Neural cell (in vitro differentiated cells): ENCODE measurements at regions not wholly inside any gene's neighbourhood (a gene's known extent, or its start where the extent isn't known, plus 50 kb on each side); places are given as distances from the start of the nearest gene placed in this dataset.

ENCODE experiments used
- H2AFZ ChIP-seq: fragments of 200-600, 300-800 bp; sonication (generic), shearing (Covaris generic); 2 replicates; pipeline ENCODE4 v1.6.0; 2014; ENCODE audit warnings: low read depth, mild to moderate bottlenecking, antibody characterized with exemption, low read length, moderate library complexity
- H3F3A ChIP-seq: fragments of 200-600 bp; shearing (Covaris generic); 2 replicates; pipeline ENCODE4 v1.6.1; 2016; ENCODE audit warnings: mild to moderate bottlenecking, moderate library complexity, mixed read lengths, antibody characterized with exemption, low read length; ENCODE audit not compliant: insufficient read depth, poor library complexity, severe bottlenecking
- H3K27ac ChIP-seq: fragments of 200-600, 300-800 bp; sonication (generic), shearing (Covaris generic); 2 replicates; pipeline ENCODE4 v1.5.1; 2014; ENCODE audit warnings: mild to moderate bottlenecking, low read length, moderate library complexity
- H3K27me3 ChIP-seq: fragments of 300-800, 200-600 bp; sonication (generic), shearing (Covaris generic); 2 replicates; pipeline ENCODE4 v1.6.0; 2014; ENCODE audit warnings: mild to moderate bottlenecking, low read depth, low read length, moderate library complexity; ENCODE audit not compliant: insufficient read depth
- H3K36me3 ChIP-seq: fragments of 300-800, 200-600 bp; sonication (generic), shearing (Covaris generic); 2 replicates; pipeline ENCODE4 v1.5.1; 2014; ENCODE audit warnings: mild to moderate bottlenecking, antibody characterized with exemption, low read length, moderate library complexity; ENCODE audit not compliant: insufficient read depth
- H3K4me2 ChIP-seq: fragments of 300-800, 200-600 bp; sonication (generic), shearing (Covaris generic); 2 replicates; pipeline ENCODE4 v1.6.0; 2014; ENCODE audit warnings: mild to moderate bottlenecking, low read length
- H3K4me3 ChIP-seq: fragments of 300-800, 200-600 bp; sonication (generic), shearing (Covaris generic); 2 replicates; pipeline ENCODE4 v1.5.1; 2014; ENCODE audit warnings: mild to moderate bottlenecking, low read length, moderate library complexity
- H3K79me2 ChIP-seq: fragments of 200-600 bp; shearing (Covaris generic); replicated peaks from 2 replicates; pipeline ENCODE4 v1.6.0; 2014; ENCODE audit warnings: mild to moderate bottlenecking, low read length, moderate library complexity; ENCODE audit not compliant: insufficient read depth
- H3K9ac ChIP-seq: fragments of 300-800, 200-600 bp; sonication (generic), shearing (Covaris generic); 2 replicates; pipeline ENCODE4 v1.6.1; 2016; ENCODE audit warnings: mild to moderate bottlenecking, low read length, mixed read lengths
- H3K9me2 ChIP-seq: fragments of 200-600 bp; shearing (Covaris generic); 2 replicates; pipeline ENCODE4 v1.6.1; 2016; ENCODE audit warnings: mild to moderate bottlenecking, low read length, mixed read lengths; ENCODE audit not compliant: insufficient read depth
- H3K9me3 ChIP-seq: fragments of 200-600, 300-800 bp; sonication (generic), shearing (Covaris generic); 2 replicates; pipeline ENCODE4 v1.6.1; 2016; ENCODE audit warnings: mild to moderate bottlenecking, mixed run types, low read length, moderate library complexity, mixed read lengths
- H4K20me1 ChIP-seq: fragments of 200-600 bp; shearing (Covaris generic); 2 replicates; pipeline ENCODE4 v1.6.1; 2016; ENCODE audit warnings: mild to moderate bottlenecking, mixed run types; ENCODE audit not compliant: insufficient read depth
- CTCF ChIP-seq: fragments of 450-650 bp; IDR thresholded peaks from 2 replicates; pipeline ENCODE4 v1.5.1; 2014; ENCODE audit warnings: antibody characterized with exemption, mild to moderate bottlenecking, moderate library complexity; ENCODE audit not compliant: poor library complexity, severe bottlenecking
- EP300 ChIP-seq: fragments of 450-650 bp; conservative IDR thresholded peaks from 2 replicates; pipeline ENCODE4 v1.6.1; 2014; ENCODE audit warnings: antibody characterized with exemption, mild to moderate bottlenecking, moderate library complexity; ENCODE audit not compliant: poor library complexity, severe bottlenecking
- EZH2 ChIP-seq: fragments of 200-600, 300-800 bp; shearing (Covaris generic), sonication (generic); IDR thresholded peaks from 2 replicates; pipeline ENCODE4 v1.6.1; 2014; ENCODE audit warnings: antibody characterized with exemption, low read length, borderline replicate concordance, mild to moderate bottlenecking; ENCODE audit not compliant: insufficient read depth, poor library complexity, severe bottlenecking
- MXI1 ChIP-seq: fragments of 450-650 bp; conservative IDR thresholded peaks from 2 replicates; pipeline ENCODE4 v1.6.1; 2014; ENCODE audit warnings: antibody characterized with exemption, mild to moderate bottlenecking; ENCODE audit not compliant: poor library complexity, severe bottlenecking
- POLR2AphosphoS5 ChIP-seq: IDR thresholded peaks from 2 replicates; pipeline ENCODE4 v1.6.1; 2012
- RAD21 ChIP-seq: fragments of 450-650 bp; conservative IDR thresholded peaks from 2 replicates; pipeline ENCODE4 v1.6.1; 2014; ENCODE audit warnings: antibody characterized with exemption, mild to moderate bottlenecking, moderate library complexity
- SMC3 ChIP-seq: fragments of 450-650 bp; conservative IDR thresholded peaks from 2 replicates; pipeline ENCODE4 v1.6.1; 2014; ENCODE audit warnings: antibody characterized with exemption, mild to moderate bottlenecking, moderate library complexity; ENCODE audit not compliant: poor library complexity
- TAF1 ChIP-seq: IDR thresholded peaks from 2 replicates; pipeline ENCODE4 v1.6.1; 2012; ENCODE audit warnings: low read depth
- TF ChIP-seq, protein P1 (sequence below): IDR thresholded peaks from 2 replicates; pipeline ENCODE4 v1.6.1; 2012; ENCODE audit warnings: borderline replicate concordance

DNA sequence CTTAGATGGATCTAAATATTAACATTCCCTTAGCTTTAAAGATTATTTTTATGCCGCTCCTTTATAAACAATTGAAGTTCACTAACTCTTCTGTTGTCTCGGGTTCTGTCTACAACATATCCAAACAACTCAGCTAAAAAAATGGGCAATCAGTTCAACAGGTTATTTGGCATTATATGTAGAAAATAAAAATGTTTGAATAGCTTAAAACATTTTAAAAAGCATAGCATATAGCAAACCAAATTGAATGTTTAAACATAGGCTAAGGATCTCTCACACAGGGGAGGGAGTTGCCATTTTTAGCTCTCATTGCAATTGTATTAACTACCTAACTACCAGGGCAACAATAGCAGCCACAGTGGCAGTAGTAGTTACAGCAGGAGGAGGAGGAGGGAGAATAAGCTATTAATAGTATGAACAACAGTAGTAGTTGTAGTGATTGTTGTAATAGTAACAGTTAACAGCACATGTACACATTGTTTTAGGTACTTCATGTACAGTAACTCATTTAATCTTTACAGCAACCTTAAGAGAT lies 404.2 kb downstream of the KCNRG start:
- no peak overlapping the region for H3K4me2 ChIP-seq
- no peaks in the 10 kb centered on the region for H3F3A ChIP-seq
- no peak overlapping the region for H3K4me3 ChIP-seq
- H3K79me2 ChIP-seq: no peaks in the 10 kb centered on the region
- no peak overlapping the region for H2AFZ ChIP-seq
- H3K27me3 ChIP-seq: no peaks in the 10 kb centered on the region
- no peak for TF ChIP-seq EP300
- TF ChIP-seq SMC3: no peak
- no peak for TF ChIP-seq RAD21
- TF ChIP-seq MXI1: no peak
- TF ChIP-seq CTCF: no peak
- TF ChIP-seq EZH2: no peak
- TF ChIP-seq TAF1: no peak
- TF ChIP-seq, protein P1, sequence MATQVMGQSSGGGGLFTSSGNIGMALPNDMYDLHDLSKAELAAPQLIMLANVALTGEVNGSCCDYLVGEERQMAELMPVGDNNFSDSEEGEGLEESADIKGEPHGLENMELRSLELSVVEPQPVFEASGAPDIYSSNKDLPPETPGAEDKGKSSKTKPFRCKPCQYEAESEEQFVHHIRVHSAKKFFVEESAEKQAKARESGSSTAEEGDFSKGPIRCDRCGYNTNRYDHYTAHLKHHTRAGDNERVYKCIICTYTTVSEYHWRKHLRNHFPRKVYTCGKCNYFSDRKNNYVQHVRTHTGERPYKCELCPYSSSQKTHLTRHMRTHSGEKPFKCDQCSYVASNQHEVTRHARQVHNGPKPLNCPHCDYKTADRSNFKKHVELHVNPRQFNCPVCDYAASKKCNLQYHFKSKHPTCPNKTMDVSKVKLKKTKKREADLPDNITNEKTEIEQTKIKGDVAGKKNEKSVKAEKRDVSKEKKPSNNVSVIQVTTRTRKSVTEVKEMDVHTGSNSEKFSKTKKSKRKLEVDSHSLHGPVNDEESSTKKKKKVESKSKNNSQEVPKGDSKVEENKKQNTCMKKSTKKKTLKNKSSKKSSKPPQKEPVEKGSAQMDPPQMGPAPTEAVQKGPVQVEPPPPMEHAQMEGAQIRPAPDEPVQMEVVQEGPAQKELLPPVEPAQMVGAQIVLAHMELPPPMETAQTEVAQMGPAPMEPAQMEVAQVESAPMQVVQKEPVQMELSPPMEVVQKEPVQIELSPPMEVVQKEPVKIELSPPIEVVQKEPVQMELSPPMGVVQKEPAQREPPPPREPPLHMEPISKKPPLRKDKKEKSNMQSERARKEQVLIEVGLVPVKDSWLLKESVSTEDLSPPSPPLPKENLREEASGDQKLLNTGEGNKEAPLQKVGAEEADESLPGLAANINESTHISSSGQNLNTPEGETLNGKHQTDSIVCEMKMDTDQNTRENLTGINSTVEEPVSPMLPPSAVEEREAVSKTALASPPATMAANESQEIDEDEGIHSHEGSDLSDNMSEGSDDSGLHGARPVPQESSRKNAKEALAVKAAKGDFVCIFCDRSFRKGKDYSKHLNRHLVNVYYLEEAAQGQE: no peak
- no peak for TF ChIP-seq POLR2AphosphoS5
- H3K36me3 ChIP-seq: no peaks in the 10 kb centered on the region
- no peak overlapping the region for H3K9ac ChIP-seq
- no peaks in the 10 kb centered on the region for H3K9me2 ChIP-seq
- H4K20me1 ChIP-seq: no peaks in the 10 kb centered on the region
- H3K9me3 ChIP-seq: no peaks in the 10 kb centered on the region
- no peak overlapping the region for H3K27ac ChIP-seq

GRCh38 chr13:50419896-50420295 lies 404.7 kb downstream of the KCNRG start:
- no peak overlapping the region for H2AFZ ChIP-seq

More at GRCh38 chr13:50419896-50420295, 404.7 kb downstream of the KCNRG start:
- Histone ChIP-seq H3K4me2 (no peak overlapping the region), H3K79me2 (no peaks in the 10 kb centered on the region), H3K4me3 (no peak overlapping the region), H3K27me3 (no peaks in the 10 kb centered on the region), H3K36me3 (no peaks in the 10 kb centered on the region), H3K9ac (no peak overlapping the region), H4K20me1 (no peaks in the 10 kb centered on the region), H3K9me3 (no peaks in the 10 kb centered on the region), H3F3A (no peaks in the 10 kb centered on the region), H3K27ac (no peak overlapping the region), H3K9me2 (no peaks in the 10 kb centered on the region)
- TF ChIP-seq POLR2AphosphoS5 (no peak), SMC3 (no peak), MXI1 (no peak), TAF1 (no peak), RAD21 (no peak), EZH2 (no peak), EP300 (no peak)
- TF ChIP-seq, protein P1: no peak
